K562 (cell line): ENCODE measurements at regions not wholly inside any gene's neighbourhood (a gene's known extent, or its start where the extent isn't known, plus 50 kb on each side); places are given as distances from the start of the nearest gene placed in this dataset.

Source experiments
- ATAC-seq: fragments of 200-7000 bp; cut with Tn5 transposase; 3 replicates; pipeline ENCODE4 v1.9.1; 2020; ENCODE audit warnings: moderate library complexity
- BruUV-seq: library from RNA; stranded (reverse); fragments of 400-500 nt; replicated peaks from 2 replicates; lab custom pipeline; 2021; lab: Mats Ljungman, UMichigan
- CTCF ChIA-PET: fragments of 300-600 bp; formaldehyde crosslinking; extraction: SDS; loops from one replicate; lab custom pipeline; 2021; ENCODE audit warnings: low intra/inter-chr PET ratio; lab: Yijun Ruan, JAX
- POLR2A ChIA-PET: fragments of 300-600, 350-650 bp; sonication (Branson Sonifier 250); formaldehyde crosslinking; extraction: SDS; loops from one replicate; lab custom pipeline; 2021; ENCODE audit warnings: antibody characterized with exemption, inconsistent platforms; lab: Yijun Ruan, JAX
- DNase-seq, 4 experiments: peaks; one replicate each; pipeline versions ENCODE4 v3.0.0 to v3.0.0-alpha.2; 2011 to 2018; ENCODE audit warnings: low spot score in 3 of 4, mixed read lengths in 3 of 4; ENCODE audit errors: extremely low read depth in 1 of 4
- FAIRE-seq: peaks from 2 replicates; lab custom pipeline; 2011; peaks lifted over from hg19 to GRCh38; lab: Jason Lieb, UNC
- H2AFZ ChIP-seq: 2 replicates; pipeline ENCODE4 v1.6.0; 2011; ENCODE audit warnings: low read depth, low read length, control low read depth, inconsistent platforms
- H3K27ac ChIP-seq: fragments of 200-600 bp; 3 replicates; pipeline ENCODE4 v1.8.0; 2011; ENCODE audit warnings: low read depth, mild to moderate bottlenecking, control low read depth, inconsistent platforms, low read length, moderate library complexity, mixed read lengths; ENCODE audit errors: extremely low read depth
- H3K27me3 ChIP-seq, 2 experiments: fragments of 300-600 bp in 1 of 2; 2 replicates in 1 of 2; 3 replicates in 1 of 2; pipeline versions ENCODE4 v1.6.0 to v1.8.0; 2011; ENCODE audit warnings: inconsistent platforms in 2 of 2, low read length in 2 of 2, mild to moderate bottlenecking in 1 of 2, mixed read lengths in 1 of 2, moderate library complexity in 1 of 2; ENCODE audit not compliant: control insufficient read depth in 2 of 2, insufficient read depth in 2 of 2
- H3K36me3 ChIP-seq: fragments of 300-600 bp; 3 replicates; pipeline ENCODE4 v1.8.0; 2011; ENCODE audit warnings: mild to moderate bottlenecking, low read length, inconsistent platforms; ENCODE audit not compliant: control insufficient read depth, insufficient read depth
- H3K4me1 ChIP-seq, 2 experiments: fragments of 200-600 bp in 1 of 2; replicated peaks in 1 of 2; 2 replicates in 1 of 2; 3 replicates in 1 of 2; pipeline versions ENCODE4 v1.5.1 to v1.8.0; 2011; ENCODE audit warnings: inconsistent platforms in 2 of 2, low read length in 2 of 2, mild to moderate bottlenecking in 1 of 2, mixed read lengths in 1 of 2, moderate library complexity in 1 of 2; ENCODE audit not compliant: control insufficient read depth in 2 of 2, insufficient read depth in 2 of 2
- H3K4me2 ChIP-seq: 2 replicates; pipeline ENCODE4 v1.6.1; 2011; ENCODE audit warnings: low read length, control low read depth, inconsistent platforms, mixed read lengths; ENCODE audit not compliant: insufficient read depth
- H3K4me3 ChIP-seq: fragments of 200-600 bp; sonication (generic), shearing (Covaris generic); 2 replicates; pipeline ENCODE4 v1.5.1; 2016; ENCODE audit warnings: control low read depth, inconsistent platforms
- H3K79me2 ChIP-seq: fragments of 200-600 bp; 3 replicates; pipeline ENCODE4 v1.8.0; 2011; ENCODE audit warnings: low read length, inconsistent platforms; ENCODE audit not compliant: control insufficient read depth, insufficient read depth
- H3K9ac ChIP-seq, 2 experiments: 2 replicates each; pipeline versions ENCODE4 v1.6.0 to v1.6.1; 2011; ENCODE audit warnings: low read depth in 2 of 2, low read length in 2 of 2, control low read depth in 1 of 2, inconsistent platforms in 1 of 2, mild to moderate bottlenecking in 1 of 2, mixed read lengths in 1 of 2; ENCODE audit not compliant: insufficient read depth in 1 of 2
- H3K9me1 ChIP-seq: one replicate; pipeline ENCODE4 v1.6.0; 2011; ENCODE audit warnings: inconsistent platforms, mild to moderate bottlenecking, low read length, moderate library complexity; ENCODE audit not compliant: control insufficient read depth, insufficient read depth
- H3K9me3 ChIP-seq: replicated peaks from 2 replicates; pipeline ENCODE4 v1.5.1; 2011; ENCODE audit warnings: low read depth, low read length, inconsistent platforms; ENCODE audit not compliant: control insufficient read depth, insufficient read depth
- H4K20me1 ChIP-seq: replicated peaks from 2 replicates; pipeline ENCODE4 v1.6.1; 2011; ENCODE audit warnings: low read length, inconsistent platforms, mixed read lengths; ENCODE audit not compliant: control insufficient read depth, insufficient read depth
- BRCA1 ChIP-seq, 2 experiments: fragments of 450-650 bp in 1 of 2; sonication (generic) in 1 of 2; formaldehyde crosslinking in 1 of 2; IDR thresholded peaks; 2 replicates each; pipeline versions ENCODE4 v1.5.0 to v1.6.1; 2017 to 2020; ENCODE audit warnings: mild to moderate bottlenecking in 1 of 2, missing genetic modification reagents in 1 of 2
- KLF10 ChIP-seq: fragments of 250-450 bp; sonication (Bioruptor Pico); IDR thresholded peaks from 2 replicates; pipeline ENCODE4 v1.6.1; 2021; ENCODE audit warnings: matching md5 sums
- LCOR ChIP-seq: sonication (generic); formaldehyde crosslinking; IDR thresholded peaks from 2 replicates; pipeline ENCODE4 v1.8.0; 2022; ENCODE audit warnings: mild to moderate bottlenecking, missing genetic modification reagents
- NBN ChIP-seq: fragments of 450-650 bp; IDR thresholded peaks from 2 replicates; pipeline ENCODE4 v1.6.1; 2016; ENCODE audit warnings: low read depth, mild to moderate bottlenecking
- NRF1 ChIP-seq, 2 experiments: fragments of 450-650 bp; IDR thresholded peaks in 1 of 2; conservative IDR thresholded peaks in 1 of 2; 2 replicates each; pipeline ENCODE4 v1.6.1; 2014; ENCODE audit warnings: mild to moderate bottlenecking in 2 of 2
- POLR2A ChIP-seq: fragments of 450-650 bp; conservative IDR thresholded peaks from 2 replicates; pipeline ENCODE4 v1.6.1; 2016
- WGBS: fragments of 100-300 bp; shearing (Covaris generic); methylation state at CpG from one replicate; pipeline ENCODE4 v1.1.6; 2016; ENCODE audit warnings: low coverage, mixed read lengths; ENCODE audit not compliant: insufficient coverage; ENCODE audit errors: missing lambda C conversion rate; 5-methylcytosine and 5-hydroxymethylcytosine counted together
- in situ Hi-C: fragments of 300-500 bp; cut with MboI; formaldehyde crosslinking; loops from 4 replicates; pipeline ENCODE4 v1.15.0; 2018; ENCODE audit warnings: inconsistent platforms, mixed read lengths
- intact Hi-C: fragments of 100-400 bp; cut with micrococcal nuclease; formaldehyde crosslinking; loops from 2 replicates; pipeline ENCODE4 v1.14.2; 2022

GRCh38 chr6:26164120-26164505 is 76.9 kb downstream of the HFE start:
- ChIA-PET CTCF (no interaction called here), POLR2A (interaction anchor here (0.7 to 10.4 kb wide), 8 partner anchors 9 to 265 kb away, joined by 3 to 465 read pairs (median 6); a partner anchor contains a TSS)
- H4K20me1 ChIP-seq = peaks cover 11% of the 10 kb centered on the region
- WGBS = 59% methylated on average over 1 of the region's 1 CpG
- FAIRE-seq = no peak
- TF ChIP-seq POLR2A (peak; percentile 40; the same call in 1 of the 2 replicates), KLF10 (0 out of 2 replicates have a peak, but pooled peaks have one; percentile 59), NRF1 (conservative IDR thresholded peaks at IDR 0.05 in 1 of 2, IDR thresholded peaks at IDR 0.05 in 1 of 2) (no peak)
- peaks cover 0 to 28% of the 10 kb centered on the region in 2 experiments; a peak in 3 of 5 replicates for H3K4me1 ChIP-seq
- no peaks in the 10 kb centered on the region for H3K9me1 ChIP-seq
- H3K27ac ChIP-seq = no peak overlapping the region
- H3K9me3 ChIP-seq = no peaks in the 10 kb centered on the region
- no TSS peak for BruUV-seq
- no peak for DNase-seq
- peaks cover 68% of the 10 kb centered on the region for H3K79me2 ChIP-seq
- in situ Hi-C loops (no loop called here), intact Hi-C loops (no loop called here)
- no peak overlapping the region for H2AFZ ChIP-seq
- H3K36me3 ChIP-seq = peaks cover 55% of the 10 kb centered on the region
- H3K9ac ChIP-seq = peak overlapping the region in 1 of 2 experiments; percentile 45; a peak in 1 of 4 replicates
- H3K27me3 ChIP-seq = no peaks in the 10 kb centered on the region
- H3K4me2 ChIP-seq = no peak overlapping the region
- no peak overlapping the region for H3K4me3 ChIP-seq
- ATAC-seq = no peak

GRCh38 chr6:26165261-26165790 is 78.1 kb downstream of the HFE start:
- peaks cover 44% of the 10 kb centered on the region for H3K36me3 ChIP-seq
- TF ChIP-seq NBN = no peak
- TF ChIP-seq LCOR (CRISPR knock-in tag) = no peak
- TF ChIP-seq BRCA1 (IDR thresholded peaks at IDR 0.05) = no peak
- TF ChIP-seq BRCA1 (CRISPR knock-in tag; IDR thresholded peaks at IDR 0.05) = peak; percentile 92; the same call in 1 of the 2 replicates
- DNase-seq = no peak
- ChIA-PET CTCF (no interaction called here), POLR2A (interaction anchor here (0.6 to 10.4 kb wide), 8 partner anchors 6 to 198 kb away, joined by 3 to 157 read pairs (median 4); a partner anchor contains a TSS)
- H2AFZ ChIP-seq = no peak overlapping the region
- H3K4me3 ChIP-seq = no peak overlapping the region
- no peak overlapping the region; a peak in 1 of 4 replicates for H3K9ac ChIP-seq
- H3K4me2 ChIP-seq = no peak overlapping the region
- BruUV-seq = no TSS peak
- no peaks in the 10 kb centered on the region for H4K20me1 ChIP-seq
- H3K4me1 ChIP-seq = peaks cover 0 to 32% of the 10 kb centered on the region in 2 experiments; a peak in 4 of 5 replicates
- H3K27me3 ChIP-seq = no peaks in the 10 kb centered on the region
- H3K79me2 ChIP-seq = peaks cover 65% of the 10 kb centered on the region
- intact Hi-C loops (no loop called here), in situ Hi-C loops (no loop called here)
- H3K27ac ChIP-seq = no peak overlapping the region
- peak; percentile 5; the same call in 2 of the 3 replicates for ATAC-seq
- FAIRE-seq = no peak
- H3K9me3 ChIP-seq = no peaks in the 10 kb centered on the region
- no peaks in the 10 kb centered on the region for H3K9me1 ChIP-seq
- 66% methylated on average over 6 of the region's 6 CpGs for WGBS
